PC-3 (cell line): ENCODE measurements at regions not wholly inside any gene's neighbourhood (a gene's known extent, or its start where the extent isn't known, plus 50 kb on each side); places are given as distances from the start of the nearest gene placed in this dataset.

Source experiments
- ATAC-seq: fragments of 200-7000 bp; cut with Tn5 transposase; 2 replicates; pipeline ENCODE4 v1.9.1; 2020; ENCODE audit warnings: mild to moderate bottlenecking, moderate library complexity
- BruUV-seq: library from RNA; stranded (reverse); fragments of 400-500 nt; replicated peaks from 2 replicates; lab custom pipeline; 2021; lab: Mats Ljungman, UMichigan
- CTCF ChIA-PET: fragments of 300-600 bp; sonication (Branson Sonifier 250); formaldehyde crosslinking; loops from one replicate; lab custom pipeline; 2022; ENCODE audit warnings: antibody characterized with exemption; lab: Charles Lee
- POLR2A ChIA-PET: fragments of 300-600 bp; sonication (Branson Sonifier 250); formaldehyde crosslinking; loops from one replicate; lab custom pipeline; 2022; ENCODE audit warnings: antibody characterized with exemption; ENCODE audit not compliant: unreplicated experiment; lab: Charles Lee
- DNase-seq: peaks from one replicate; pipeline ENCODE4 v3.0.0-alpha.2; 2015
- H2AFZ ChIP-seq: fragments of 300-600 bp; sonication (generic); 2 replicates; pipeline ENCODE4 v1.6.0; 2016; ENCODE audit warnings: antibody characterized with exemption, low read length
- H3F3A ChIP-seq: fragments of 300-600 bp; sonication (generic); one replicate; pipeline ENCODE4 v1.6.0; 2017; ENCODE audit warnings: antibody characterized with exemption, low read length, control low read depth, mild to moderate bottlenecking; ENCODE audit not compliant: unreplicated experiment
- H3K27ac ChIP-seq: fragments of 300-600 bp; sonication (generic); 2 replicates; pipeline ENCODE4 v1.5.1; 2016; ENCODE audit warnings: mild to moderate bottlenecking, low read length
- H3K27me3 ChIP-seq: fragments of 300-600 bp; sonication (generic); 2 replicates; pipeline ENCODE4 v1.6.1; 2016; ENCODE audit warnings: low read length, mixed read lengths
- H3K36me3 ChIP-seq: fragments of 300-600 bp; sonication (generic); 2 replicates; pipeline ENCODE4 v1.6.1; 2016; ENCODE audit warnings: low read depth, mixed run types, low read length, mixed read lengths
- H3K4me1 ChIP-seq: fragments of 300-600 bp; sonication (generic); 2 replicates; pipeline ENCODE4 v1.5.1; 2016; ENCODE audit warnings: low read length; ENCODE audit not compliant: insufficient read depth
- H3K4me2 ChIP-seq: fragments of 300-600 bp; sonication (generic); 2 replicates; pipeline ENCODE4 v1.6.0; 2016; ENCODE audit warnings: low read length
- H3K4me3 ChIP-seq: fragments of 300-600 bp; sonication (generic); 2 replicates; pipeline ENCODE4 v1.5.1; 2016; ENCODE audit warnings: mild to moderate bottlenecking, low read length, mixed read lengths
- H3K79me2 ChIP-seq: fragments of 300-600 bp; sonication (generic); 2 replicates; pipeline ENCODE4 v1.6.1; 2017; ENCODE audit warnings: low read length, mixed read lengths
- H3K9ac ChIP-seq: fragments of 300-600 bp; sonication (generic); 2 replicates; pipeline ENCODE4 v1.6.0; 2016; ENCODE audit warnings: mild to moderate bottlenecking, low read length
- H3K9me2 ChIP-seq: fragments of 300-600 bp; sonication (generic); replicated peaks from 2 replicates; pipeline ENCODE4 v1.6.1; 2016; ENCODE audit warnings: mixed run types, low read length, mixed read lengths
- H3K9me3 ChIP-seq: fragments of 300-600 bp; sonication (generic); 2 replicates; pipeline ENCODE4 v1.6.1; 2016; ENCODE audit warnings: low read length, mixed read lengths
- H4K20me1 ChIP-seq: fragments of 300-600 bp; sonication (generic); 2 replicates; pipeline ENCODE4 v1.6.1; 2016; ENCODE audit warnings: low read length, mixed read lengths
- CTCF ChIP-seq: fragments of 300-600 bp; sonication (generic); conservative IDR thresholded peaks from 2 replicates; pipeline ENCODE4 v1.5.1; 2017; ENCODE audit warnings: antibody characterized with exemption, low read depth, mild to moderate bottlenecking, low read length
- EZH2 ChIP-seq: fragments of 300-600 bp; sonication (generic); IDR thresholded peaks from one replicate; pipeline ENCODE4 v1.6.1; 2017; ENCODE audit warnings: antibody characterized with exemption, mild to moderate bottlenecking, low read length; ENCODE audit not compliant: unreplicated experiment
- EZH2phosphoT487 ChIP-seq: fragments of 300-600 bp; sonication (generic); IDR thresholded peaks from 2 replicates; pipeline ENCODE4 v1.6.1; 2018; ENCODE audit warnings: mild to moderate bottlenecking, antibody characterized with exemption, low read length, borderline replicate concordance
- intact Hi-C: fragments of 100-400 bp; cut with micrococcal nuclease; formaldehyde crosslinking; loops from 2 replicates; pipeline ENCODE4 v1.9.0; 2023

DNA sequence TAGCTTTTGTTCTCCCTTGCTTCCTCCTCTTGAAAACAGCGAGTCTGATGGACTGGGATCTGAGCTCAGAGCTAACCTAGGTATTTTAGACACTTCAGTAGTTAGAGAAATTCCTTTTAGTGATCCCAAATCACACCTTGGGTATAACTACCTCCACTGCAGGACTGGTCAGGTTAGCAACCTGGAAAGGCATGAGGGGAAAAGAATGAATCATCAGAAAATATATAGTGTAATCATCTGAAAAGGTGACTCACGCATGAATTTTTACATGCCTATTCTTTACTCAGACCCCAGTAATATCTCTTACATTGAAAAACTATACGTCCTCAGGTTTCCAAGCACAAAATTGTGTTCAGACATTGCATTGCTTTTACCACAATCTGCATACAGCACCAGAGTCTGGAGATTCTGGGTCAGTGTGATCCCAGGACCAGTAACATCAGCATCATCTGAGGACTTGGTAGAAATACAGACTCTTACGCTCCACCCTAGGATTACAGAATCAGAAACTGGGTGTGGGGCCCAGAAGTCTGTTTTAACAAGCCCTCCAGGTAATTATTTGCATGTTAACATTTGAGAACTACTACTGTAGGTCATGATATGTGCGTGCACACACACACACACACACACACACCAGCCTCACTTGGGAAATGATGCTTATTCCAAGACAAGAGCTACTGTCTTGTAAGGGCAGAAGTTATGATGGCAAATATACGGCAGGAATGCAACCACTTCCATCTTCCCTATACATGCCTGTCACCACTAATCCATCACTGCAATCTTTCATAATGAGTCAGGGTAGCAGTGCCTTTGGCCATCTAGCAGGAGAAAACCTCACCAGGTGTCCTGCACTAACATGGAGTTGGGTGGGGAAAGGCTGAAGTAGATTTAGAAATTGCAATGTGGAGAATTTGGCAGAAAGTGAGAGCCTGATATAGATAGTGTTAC, 271.6 kb upstream of the MAP3K1 start:
- Histone ChIP-seq H3K9me3 (no peaks in the 10 kb centered on the region), H3K4me3 (no peak overlapping the region), H3K27me3 (no peaks in the 10 kb centered on the region), H3K4me2 (peak overlapping the region; percentile 58), H3K9ac (no peak overlapping the region), H3K27ac (peak overlapping the region; percentile 54), H3K79me2 (no peaks in the 10 kb centered on the region), H3K4me1 (peaks cover 16% of the 10 kb centered on the region), H3K9me2 (no peaks in the 10 kb centered on the region), H3K36me3 (no peaks in the 10 kb centered on the region), H3F3A (no peaks in the 10 kb centered on the region), H2AFZ (no peak overlapping the region), H4K20me1 (no peaks in the 10 kb centered on the region)
- peak; percentile 73 for DNase-seq
- POLR2A ChIA-PET, result no interaction called here
- BruUV-seq, result no TSS peak
- TF ChIP-seq CTCF (no peak), EZH2 (no peak), EZH2phosphoT487 (no peak)
- CTCF ChIA-PET, result no interaction called here
- peak; percentile 88 for ATAC-seq
- intact Hi-C loops, result no loop called here

DNA sequence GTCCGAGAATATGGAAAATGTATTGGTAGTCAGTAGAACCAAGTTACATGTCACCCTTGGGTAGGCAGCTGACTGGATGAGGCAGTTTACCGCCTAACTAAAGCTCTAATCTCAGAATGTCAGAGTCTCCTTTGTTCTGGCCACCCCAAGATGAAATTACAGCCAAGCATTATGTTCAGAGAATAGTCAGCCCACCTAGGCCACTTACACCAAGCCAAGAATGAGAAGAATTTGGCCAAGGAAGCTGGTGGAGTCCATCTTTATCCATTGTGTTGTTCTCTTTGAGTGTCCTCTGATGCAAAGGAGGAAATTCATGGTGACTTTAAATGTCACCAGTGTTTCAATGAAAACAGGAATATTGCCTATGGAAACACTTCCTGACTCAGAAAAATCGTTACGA, 275.1 kb upstream of the MAP3K1 start:
- BruUV-seq, result no TSS peak
- TF ChIP-seq EZH2phosphoT487 (no peak), EZH2 (no peak), CTCF (no peak)
- ChIA-PET CTCF (no interaction called here), POLR2A (no interaction called here)
- H3K9me2 ChIP-seq, result no peaks in the 10 kb centered on the region
- H4K20me1 ChIP-seq, result no peaks in the 10 kb centered on the region
- intact Hi-C loops, result no loop called here
- H3K4me1 ChIP-seq, result peaks cover 16% of the 10 kb centered on the region
- H3K9ac ChIP-seq, result no peak overlapping the region
- H3K4me3 ChIP-seq, result no peak overlapping the region
- H3K9me3 ChIP-seq, result no peaks in the 10 kb centered on the region
- H3K36me3 ChIP-seq, result no peaks in the 10 kb centered on the region
- H3K79me2 ChIP-seq, result no peaks in the 10 kb centered on the region
- no peak for ATAC-seq
- no peak for DNase-seq
- H2AFZ ChIP-seq, result no peak overlapping the region
- no peak overlapping the region for H3K27ac ChIP-seq
- H3K4me2 ChIP-seq, result no peak overlapping the region
- H3F3A ChIP-seq, result no peaks in the 10 kb centered on the region
- H3K27me3 ChIP-seq, result no peaks in the 10 kb centered on the region

DNA sequence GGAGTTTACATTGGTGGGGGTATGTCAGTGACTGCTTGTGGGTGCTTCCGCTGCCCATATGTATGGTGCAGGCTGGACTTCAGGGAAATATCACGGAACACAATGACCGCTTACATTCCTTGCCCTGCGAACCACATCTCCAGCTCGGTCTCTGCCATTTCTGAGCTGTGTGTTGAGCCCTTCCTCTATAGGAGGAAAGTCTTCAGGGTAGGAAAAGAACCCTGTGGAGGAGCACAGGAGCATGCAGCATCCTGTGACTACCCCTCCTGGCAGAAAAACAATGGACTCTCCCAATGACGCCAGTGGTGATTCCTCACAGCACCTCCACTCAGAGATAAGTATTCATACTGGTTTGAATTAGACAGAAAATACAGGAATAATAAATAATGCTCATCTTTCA, 276.8 kb upstream of the MAP3K1 start:
- no peak overlapping the region for H3K4me2 ChIP-seq
- ATAC-seq, result no peak
- intact Hi-C loops, result no loop called here
- no TSS peak for BruUV-seq
- CTCF ChIA-PET, result no interaction called here
- no peaks in the 10 kb centered on the region for H3K27me3 ChIP-seq
- DNase-seq, result no peak
- no peak overlapping the region for H3K27ac ChIP-seq
- no peak overlapping the region for H2AFZ ChIP-seq
- POLR2A ChIA-PET, result no interaction called here
- no peak for TF ChIP-seq EZH2
- no peak for TF ChIP-seq CTCF
- TF ChIP-seq EZH2phosphoT487, result no peak
- no peaks in the 10 kb centered on the region for H4K20me1 ChIP-seq
- H3K79me2 ChIP-seq, result no peaks in the 10 kb centered on the region
- H3K9me2 ChIP-seq, result no peaks in the 10 kb centered on the region
- no peaks in the 10 kb centered on the region for H3K36me3 ChIP-seq
- H3K9me3 ChIP-seq, result no peaks in the 10 kb centered on the region
- no peak overlapping the region for H3K4me3 ChIP-seq
- no peak overlapping the region for H3K9ac ChIP-seq
- no peaks in the 10 kb centered on the region for H3F3A ChIP-seq
- H3K4me1 ChIP-seq, result peaks cover 14% of the 10 kb centered on the region
